H1 (cell line): ENCODE measurements at regions not wholly inside any gene's neighbourhood (a gene's known extent, or its start where the extent isn't known, plus 50 kb on each side); places are given as distances from the start of the nearest gene placed in this dataset.

Source experiments
- CTCF ChIA-PET: fragments of 300-600 bp; sonication (Branson Sonifier 250); formaldehyde crosslinking; loops from one replicate; lab custom pipeline; 2021; ENCODE audit not compliant: partially characterized antibody; lab: Charles Lee
- POLR2A ChIA-PET: fragments of 300-600 bp; sonication (Branson Sonifier 250); formaldehyde crosslinking; loops from one replicate; lab custom pipeline; 2021; ENCODE audit warnings: inconsistent platforms; ENCODE audit not compliant: partially characterized antibody; lab: Charles Lee
- DNase-seq, 2 experiments: peaks; one replicate each; pipeline versions ENCODE4 v3.0.0 to v3.0.0-alpha.2; 2010 to 2022; ENCODE audit warnings: low spot score in 2 of 2, low read depth in 1 of 2, mixed read lengths in 1 of 2
- FAIRE-seq: peaks from 2 replicates; lab custom pipeline; 2011; peaks lifted over from hg19 to GRCh38; lab: Jason Lieb, UNC
- H2AFZ ChIP-seq: 2 replicates; pipeline ENCODE4 v1.8.1; 2012; ENCODE audit warnings: low read length, inconsistent platforms
- H2AK5ac ChIP-seq: 2 replicates; pipeline ENCODE4 v1.6.1; 2013; ENCODE audit warnings: low read depth, low read length
- H2BK120ac ChIP-seq: replicated peaks from 2 replicates; pipeline ENCODE3; 2013; ENCODE audit warnings: low read depth, low read length, inconsistent platforms
- H2BK12ac ChIP-seq: 2 replicates; pipeline ENCODE4 v1.6.1; 2013; ENCODE audit warnings: low read depth, low read length
- H2BK15ac ChIP-seq: 2 replicates; pipeline ENCODE4 v1.6.1; 2013; ENCODE audit warnings: low read length
- H2BK20ac ChIP-seq: 2 replicates; pipeline ENCODE4 v1.6.1; 2013; ENCODE audit warnings: low read length
- H2BK5ac ChIP-seq: 2 replicates; pipeline ENCODE4 v1.6.1; 2013; ENCODE audit warnings: low read depth, low read length
- H3K14ac ChIP-seq: 2 replicates; pipeline ENCODE4 v1.6.1; 2013; ENCODE audit warnings: inconsistent platforms; ENCODE audit not compliant: insufficient read length
- H3K18ac ChIP-seq: 2 replicates; pipeline ENCODE4 v1.6.1; 2013; ENCODE audit warnings: low read length; ENCODE audit errors: extremely low read depth
- H3K23ac ChIP-seq: 2 replicates; pipeline ENCODE4 v1.6.1; 2013; ENCODE audit warnings: inconsistent platforms; ENCODE audit not compliant: insufficient read length
- H3K23me2 ChIP-seq: 2 replicates; pipeline ENCODE4 v1.6.1; 2013; ENCODE audit warnings: low read depth, low read length
- H3K27ac ChIP-seq: 2 replicates; pipeline ENCODE4 v1.6.1; 2011; ENCODE audit warnings: low read depth, low read length, inconsistent platforms
- H3K27me3 ChIP-seq, 4 experiments: replicated peaks in 1 of 4; 1 replicate in 1 of 4; 2 replicates in 3 of 4; pipeline versions ENCODE4 v1.6.1 to v1.8.1; 2011 to 2013; ENCODE audit warnings: low read length in 3 of 4, mild to moderate bottlenecking in 3 of 4, inconsistent platforms in 2 of 4, mixed read lengths in 2 of 4, moderate library complexity in 1 of 4; ENCODE audit not compliant: control insufficient read depth in 3 of 4, insufficient read depth in 3 of 4; ENCODE audit errors: extremely low read depth in 1 of 4
- H3K36me3 ChIP-seq, 4 experiments: 2 replicates each; pipeline versions ENCODE4 v1.6.1 to v1.8.1; 2011 to 2013; ENCODE audit warnings: mild to moderate bottlenecking in 4 of 4, low read length in 3 of 4, moderate library complexity in 2 of 4, control low read depth in 1 of 4, inconsistent platforms in 1 of 4; ENCODE audit not compliant: insufficient read depth in 4 of 4, control insufficient read depth in 2 of 4
- H3K4ac ChIP-seq: replicated peaks from 2 replicates; pipeline ENCODE3; 2013; ENCODE audit warnings: low read length, low read depth, mixed read lengths, inconsistent platforms; ENCODE audit not compliant: insufficient read length
- H3K4me1 ChIP-seq, 4 experiments: replicated peaks in 1 of 4; 1 replicate in 1 of 4; 2 replicates in 3 of 4; pipeline versions ENCODE4 v1.6.1 to v1.8.1; 2011 to 2013; ENCODE audit warnings: low read length in 3 of 4, inconsistent platforms in 2 of 4, mixed read lengths in 1 of 4; ENCODE audit not compliant: insufficient read depth in 4 of 4, control insufficient read depth in 3 of 4
- H3K4me2 ChIP-seq, 2 experiments: 2 replicates each; pipeline versions ENCODE4 v1.6.1 to v1.8.1; 2011 to 2013; ENCODE audit warnings: low read depth in 2 of 2, low read length in 2 of 2, control low read depth in 1 of 2, inconsistent platforms in 1 of 2, mild to moderate bottlenecking in 1 of 2; ENCODE audit not compliant: insufficient read depth in 1 of 2
- H3K4me3 ChIP-seq, 4 experiments: fragments of 200-600, 300-600 bp in 1 of 4; sonication (generic), shearing (Covaris generic), sonication (Bioruptor Twin) in 1 of 4; 2 replicates each; pipeline versions ENCODE4 v1.5.1 to v1.8.1; 2011 to 2016; ENCODE audit warnings: low read length in 4 of 4, low read depth in 3 of 4, control low read depth in 2 of 4, inconsistent platforms in 2 of 4, mild to moderate bottlenecking in 2 of 4, mixed read lengths in 1 of 4, moderate library complexity in 1 of 4; ENCODE audit not compliant: insufficient read depth in 2 of 4; ENCODE audit errors: extremely low read depth in 1 of 4
- H3K56ac ChIP-seq: replicated peaks from 2 replicates; pipeline ENCODE3; 2013; ENCODE audit warnings: low read depth, mild to moderate bottlenecking, mixed read lengths, low read length, inconsistent platforms; ENCODE audit not compliant: insufficient read length
- H3K79me1 ChIP-seq: 2 replicates; pipeline ENCODE4 v1.6.1; 2013; ENCODE audit warnings: low read depth, low read length, control low read depth
- H3K79me2 ChIP-seq, 2 experiments: 2 replicates each; pipeline versions ENCODE4 v1.6.1 to v1.8.1; 2012 to 2013; ENCODE audit warnings: low read length in 2 of 2, mild to moderate bottlenecking in 2 of 2, inconsistent platforms in 1 of 2; ENCODE audit not compliant: insufficient read depth in 2 of 2, control insufficient read depth in 1 of 2
- H3K9ac ChIP-seq, 4 experiments: replicated peaks in 1 of 4; 1 replicate in 1 of 4; 2 replicates in 3 of 4; pipeline versions ENCODE4 v1.6.1 to v1.8.1; 2011 to 2013; ENCODE audit warnings: low read depth in 3 of 4, low read length in 3 of 4, control low read depth in 2 of 4, mild to moderate bottlenecking in 2 of 4, moderate library complexity in 2 of 4, inconsistent platforms in 1 of 4; ENCODE audit errors: extremely low read depth in 1 of 4
- H3K9me3 ChIP-seq, 2 experiments: 2 replicates each; pipeline versions ENCODE4 v1.6.1 to v1.8.1; 2012 to 2013; ENCODE audit warnings: mild to moderate bottlenecking in 2 of 2, moderate library complexity in 2 of 2, control low read depth in 1 of 2, inconsistent platforms in 1 of 2, low read depth in 1 of 2, low read length in 1 of 2, mixed read lengths in 1 of 2; ENCODE audit not compliant: insufficient read depth in 2 of 2
- H4K20me1 ChIP-seq, 2 experiments: replicated peaks in 1 of 2; 2 replicates each; pipeline versions ENCODE3 to v1.8.1; 2011 to 2013; ENCODE audit warnings: inconsistent platforms in 2 of 2, low read length in 2 of 2, mild to moderate bottlenecking in 1 of 2; ENCODE audit not compliant: insufficient read depth in 2 of 2, control insufficient read depth in 1 of 2
- H4K5ac ChIP-seq: 2 replicates; pipeline ENCODE4 v1.6.1; 2013; ENCODE audit warnings: low read length, low read depth, mixed read lengths, inconsistent platforms; ENCODE audit not compliant: insufficient read length
- H4K8ac ChIP-seq: 2 replicates; pipeline ENCODE4 v1.8.0; 2013; ENCODE audit warnings: mild to moderate bottlenecking, moderate library complexity, low read length, inconsistent platforms; ENCODE audit not compliant: insufficient read depth; ENCODE audit errors: extremely low read depth
- H4K91ac ChIP-seq: replicated peaks from 2 replicates; pipeline ENCODE3; 2013; ENCODE audit warnings: low read length, mixed read lengths, inconsistent platforms; ENCODE audit not compliant: insufficient read length
- ATF3 ChIP-seq: IDR thresholded peaks from 2 replicates; pipeline ENCODE4 v1.6.1; 2011; ENCODE audit warnings: low read depth, mild to moderate bottlenecking, low read length; ENCODE audit not compliant: insufficient read depth
- CTCF ChIP-seq, 3 experiments: IDR thresholded peaks; 1 replicate in 2 of 3; 2 replicates in 1 of 3; pipeline versions ENCODE4 v1.5.1 to v1.6.1; 2011; ENCODE audit warnings: low read length in 3 of 3, mild to moderate bottlenecking in 3 of 3, inconsistent platforms in 2 of 3, low read depth in 1 of 3, moderate library complexity in 1 of 3; ENCODE audit not compliant: insufficient read depth in 1 of 3; ENCODE audit errors: control extremely low read depth in 1 of 3
- E2F6 ChIP-seq: IDR thresholded peaks from 2 replicates; pipeline ENCODE4 v1.6.1; 2012; ENCODE audit warnings: inconsistent platforms
- RAD21 ChIP-seq, 2 experiments: IDR thresholded peaks in 1 of 2; conservative IDR thresholded peaks in 1 of 2; 2 replicates each; pipeline ENCODE4 v1.6.1; 2011; ENCODE audit warnings: low read depth in 2 of 2, low read length in 2 of 2, improper control_type of control experiment in 1 of 2, inconsistent platforms in 1 of 2, mild to moderate bottlenecking in 1 of 2, moderate library complexity in 1 of 2
- RNF2 ChIP-seq: fragments of 200-900, 300-1000 bp; sonication (generic); IDR thresholded peaks from 2 replicates; pipeline ENCODE4 v1.7.1; 2016; ENCODE audit warnings: borderline replicate concordance, low read depth, mild to moderate bottlenecking, antibody characterized with exemption, low read length; ENCODE audit not compliant: poor library complexity, severe bottlenecking; ENCODE audit errors: missing control alignments
- TBP ChIP-seq: IDR thresholded peaks from 2 replicates; pipeline ENCODE4 v1.6.1; 2011; ENCODE audit warnings: low read depth, low read length, improper control_type of control experiment
- TEAD4 ChIP-seq: IDR thresholded peaks from 2 replicates; pipeline ENCODE4 v1.6.1; 2012; ENCODE audit warnings: low read depth, low read length, inconsistent platforms, mixed read lengths
- WGBS, 2 experiments: shearing (Covaris generic) in 1 of 2; methylation state at CpG; one replicate each; pipeline versions ENCODE4 v1.1.6 to v1.1.7; 2013 to 2015; ENCODE audit warnings: low lambda C conversion rate in 2 of 2, mixed read lengths in 2 of 2, inconsistent platforms in 1 of 2, low coverage in 1 of 2, missing lambda C conversion rate in 1 of 2; ENCODE audit not compliant: insufficient replicate concordance in 2 of 2, insufficient coverage in 1 of 2, insufficient read length in 1 of 2; ENCODE audit errors: extremely low coverage in 1 of 2, missing lambda C conversion rate in 1 of 2; 5-methylcytosine and 5-hydroxymethylcytosine counted together

- Histone ChIP-seq H2BK20ac (no peak overlapping the region), H3K9ac (no peak overlapping the region), H3K36me3 (no peaks in the 10 kb centered on the region), H3K79me1 (no peaks in the 10 kb centered on the region), H3K56ac (no peak overlapping the region), H2BK120ac (no peak overlapping the region), H3K4me2 (no peak overlapping the region), H3K79me2 (no peaks in the 10 kb centered on the region), H2AFZ (no peak overlapping the region), H3K14ac (no peak overlapping the region), H3K4me1 (no peaks in the 10 kb centered on the region), H2BK12ac (peak overlapping the region; percentile 19; the same call in 1 of the 2 replicates), H3K18ac (peak overlapping the region; percentile 19; the same call in 1 of the 2 replicates), H3K27me3 (no peaks in the 10 kb centered on the region; a peak in 1 of 7 replicates), H3K23me2 (no peaks in the 10 kb centered on the region), H2BK15ac (no peak overlapping the region), H2AK5ac (no peak overlapping the region), H2BK5ac (no peak overlapping the region), H3K4me3 (no peak overlapping the region), H3K27ac (no peak overlapping the region), H3K23ac (no peak overlapping the region), H4K20me1 (no peaks in the 10 kb centered on the region), H3K9me3 (0 out of 4 replicates have a peak, but pooled peaks cover 0 to 4% of the 10 kb centered on the region in 2 experiments), H3K4ac (no peak overlapping the region), H4K5ac (no peak overlapping the region), H4K91ac (no peak overlapping the region), H4K8ac (no peak overlapping the region)
- ChIA-PET POLR2A (interaction anchor here (0.6 kb wide), 1 partner anchor 13 kb away, joined by 3 read pairs; no protein-coding TSS in a partner anchor), CTCF (interaction anchor here (0.6 to 2.0 kb wide), 22 partner anchors 9 to 793 kb away, joined by 3 to 11 read pairs (median 3); no protein-coding TSS in a partner anchor)
- DNase-seq (peak; percentile 21 to 51), FAIRE-seq (peak; percentile 93)
- WGBS, 2 experiments: 59% methylated on average over 3 of the region's 3 CpGs; no CpG with 5 or more reads in 1 of the 2 experiments
- peak; percentile 5 to 71 (median 60) for TF ChIP-seq CTCF (IDR thresholded peaks at IDR 0.05; ENCODE audit: control extremely low read depth in 1 of 3, insufficient read depth in 1 of 3, low read depth in 1 of 3, low read length in 3 of 3)
- peak; percentile 61 to 66 for TF ChIP-seq RAD21 (IDR thresholded peaks at IDR 0.05 in 1 of 2, conservative IDR thresholded peaks at IDR 0.05 in 1 of 2; ENCODE audit: low read depth in 2 of 2, low read length in 2 of 2)
- TF ChIP-seq TEAD4: 0 out of 2 replicates have a peak, but pooled peaks have one; percentile 49
- TF ChIP-seq ATF3: no peak
- no peak for TF ChIP-seq TBP
- no peak for TF ChIP-seq E2F6
- TF ChIP-seq RNF2: no peak
These were observed 1139.4 kb upstream of the GYPC start for GRCh38 chr2:125516496-125517109.
